Esophagus squamous epithelium (tissue), 4 donors: ENCODE measurements at regions not wholly inside any gene's neighbourhood (a gene's known extent, or its start where the extent isn't known, plus 50 kb on each side); places are given as distances from the start of the nearest gene placed in this dataset.

Experiments
- CTCF ChIP-seq, 6 experiments: fragments of 450-650 bp in 4 of 6; fragments of 200-600 bp in 2 of 6; sonication (generic) in 2 of 6; IDR thresholded peaks; one replicate each; pipeline ENCODE4 v1.5.1; 2016 to 2019; ENCODE audit warnings: antibody characterized with exemption in 6 of 6, mild to moderate bottlenecking in 4 of 6, moderate library complexity in 4 of 6
- POLR2A ChIP-seq, 4 donors: fragments of 450-650 bp; IDR thresholded peaks; one replicate each; pipeline ENCODE4 v1.6.1; 2017; ENCODE audit warnings: antibody characterized with exemption in 4 of 4, mild to moderate bottlenecking in 4 of 4, moderate library complexity in 3 of 4

GRCh38 chr1:30264672-30265025 is 458.7 kb downstream of the MATN1 start:
- TF ChIP-seq CTCF (IDR thresholded peaks at IDR 0.05), result no peak
- TF ChIP-seq POLR2A (IDR thresholded peaks at IDR 0.05), result no peak
